HG03095 (cell line): ENCODE measurements at regions not wholly inside any gene's neighbourhood (a gene's known extent, or its start where the extent isn't known, plus 50 kb on each side); places are given as distances from the start of the nearest gene placed in this dataset.
"Not testable (repeated sequence)": the region's sequence is repeated elsewhere in the genome, so short reads cannot be mapped to it uniquely, and the experiment has no call there.

ENCODE experiments used
- ATAC-seq: cut with Tn5 transposase; IDR thresholded peaks from one replicate; pipeline ENCODE4 v1.9.1; 2021; ENCODE audit warnings: moderate library complexity; ENCODE audit not compliant: unreplicated experiment

DNA sequence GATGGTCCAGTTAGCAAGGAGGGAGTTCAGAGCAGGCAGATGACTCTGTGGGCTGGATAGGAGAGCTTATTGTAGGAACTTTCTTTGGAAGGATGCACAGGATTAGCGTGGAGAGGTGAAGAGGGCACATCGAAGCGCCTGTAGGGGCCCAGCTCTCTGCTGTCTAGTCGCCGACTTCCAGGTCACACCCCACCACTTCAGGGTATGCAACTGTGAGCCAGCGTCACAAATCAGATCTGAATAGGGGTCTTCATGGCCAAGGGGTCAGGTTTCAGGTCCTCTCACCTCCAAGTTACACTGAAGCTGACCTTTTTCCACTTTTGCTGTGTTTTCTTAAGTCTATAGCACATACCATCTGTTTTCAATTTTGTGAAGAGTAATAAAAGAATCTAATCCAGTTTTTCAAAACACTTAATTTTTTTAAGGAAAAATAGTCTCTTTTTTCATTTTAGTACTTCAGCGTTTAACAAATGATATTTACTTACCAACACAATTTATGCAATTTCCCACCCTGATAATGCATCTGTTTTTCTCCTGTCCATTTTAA lies 364.2 kb upstream of the CLINT1 start:
- no peak for ATAC-seq

DNA sequence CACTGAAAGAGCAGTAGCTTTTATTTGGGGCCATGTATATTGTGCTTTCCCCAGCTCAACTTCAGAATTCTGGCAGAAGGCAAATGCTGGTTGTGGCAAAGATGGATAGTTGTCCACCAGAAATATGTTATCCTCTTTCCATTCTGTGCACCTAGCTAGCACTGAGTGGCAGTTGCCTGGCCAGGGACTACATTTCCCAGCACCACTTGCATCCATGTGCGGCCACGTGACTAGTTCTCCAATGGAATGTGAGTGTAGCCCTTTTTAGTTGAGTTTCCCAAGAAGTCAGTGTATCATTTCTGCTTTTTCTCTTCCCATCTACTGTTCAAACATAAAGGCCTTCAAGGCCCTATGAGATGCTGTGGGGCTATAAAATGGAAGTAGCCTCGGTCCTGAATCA lies 354.0 kb upstream of the CLINT1 start:
- no peak for ATAC-seq

DNA sequence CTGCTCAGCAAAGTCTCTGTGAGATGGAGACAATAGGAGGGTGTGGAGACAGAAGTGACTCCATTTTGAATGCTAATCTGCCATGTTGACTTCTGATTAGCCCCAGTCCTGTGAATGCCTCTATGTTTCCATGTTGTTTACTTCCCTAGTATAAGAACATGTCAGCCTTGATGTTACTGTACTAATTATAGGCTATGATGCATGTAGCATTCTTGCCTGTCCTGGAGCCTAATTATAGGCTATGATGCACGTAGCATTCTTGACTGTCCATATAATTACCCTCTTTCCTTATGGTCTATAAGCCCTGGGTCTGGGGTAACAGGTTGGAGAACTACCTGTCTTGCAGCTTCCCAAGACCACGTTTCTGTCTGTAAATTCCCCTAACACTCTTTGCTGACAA lies 353.3 kb upstream of the CLINT1 start:
- ATAC-seq: no peak

DNA sequence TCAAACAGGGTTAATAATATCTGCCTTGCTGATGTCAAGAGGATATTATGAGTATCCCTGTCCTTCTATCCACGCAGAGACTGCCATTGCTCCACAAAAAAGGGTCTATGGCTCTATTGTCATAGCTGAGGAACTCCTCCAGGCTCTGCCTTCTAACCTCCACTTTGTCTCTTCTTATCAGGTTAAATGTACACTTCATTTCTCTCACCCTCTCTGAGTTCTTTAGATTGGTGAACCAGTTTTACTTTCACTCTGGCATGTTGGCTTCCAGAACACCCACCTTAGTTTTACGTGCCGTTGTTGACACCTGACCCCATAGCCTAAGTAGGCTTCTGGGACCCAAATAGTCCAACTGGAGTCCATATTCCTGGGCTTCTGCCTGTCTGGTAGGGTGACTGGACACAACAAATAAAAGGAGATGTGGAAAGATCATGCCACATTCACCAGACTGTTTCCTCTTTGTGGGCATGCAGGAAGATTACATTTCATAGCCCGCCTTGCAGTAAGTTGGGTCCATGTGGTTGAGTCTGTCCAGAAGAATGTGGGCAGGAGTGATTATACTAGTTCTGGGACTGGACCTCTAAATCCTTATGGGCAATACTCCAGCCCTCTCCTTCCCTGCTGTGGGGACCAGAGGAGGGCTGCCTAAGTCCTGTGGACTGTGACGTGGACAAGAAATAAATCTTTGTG lies 350.4 kb upstream of the CLINT1 start:
- ATAC-seq: no peak

DNA sequence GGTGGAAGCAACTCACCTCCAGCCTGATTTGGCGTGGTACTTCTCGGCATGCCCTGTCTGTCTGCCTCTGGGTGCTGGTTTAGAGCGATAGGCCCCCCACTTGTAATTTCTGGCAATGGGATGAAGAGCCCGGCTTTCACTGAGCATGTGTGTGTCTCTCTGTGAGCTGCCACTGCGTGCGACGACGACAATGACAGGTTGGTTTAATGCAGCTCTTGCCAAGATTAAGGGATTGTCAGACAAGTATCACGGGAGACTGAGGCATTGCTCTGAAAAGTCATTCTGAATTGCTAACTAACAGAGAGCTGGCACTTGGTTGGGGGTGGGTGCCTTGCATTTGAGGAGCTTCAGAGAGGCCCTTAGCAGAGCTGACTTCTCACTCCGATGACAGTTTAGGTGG lies 348.8 kb upstream of the CLINT1 start:
- ATAC-seq: no peak

DNA sequence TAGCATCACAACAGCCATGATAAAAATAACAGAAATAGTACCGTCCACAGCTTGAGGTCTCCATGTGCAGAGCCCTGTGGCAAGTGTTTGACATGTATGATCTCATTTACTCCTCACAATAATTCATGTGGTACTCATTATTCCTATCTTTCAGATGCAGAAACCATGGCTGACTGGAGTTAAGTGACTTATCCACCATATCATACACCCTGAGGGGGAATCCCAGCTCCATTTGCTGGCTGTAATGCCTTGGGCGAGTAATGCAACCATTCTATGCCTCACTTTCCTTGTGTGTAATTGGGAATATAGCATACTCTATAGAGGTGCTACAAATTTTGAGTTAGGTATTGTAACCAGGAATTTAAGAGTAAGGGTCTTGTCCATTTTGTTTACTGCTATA lies 347.0 kb upstream of the CLINT1 start:
- ATAC-seq: no peak

DNA sequence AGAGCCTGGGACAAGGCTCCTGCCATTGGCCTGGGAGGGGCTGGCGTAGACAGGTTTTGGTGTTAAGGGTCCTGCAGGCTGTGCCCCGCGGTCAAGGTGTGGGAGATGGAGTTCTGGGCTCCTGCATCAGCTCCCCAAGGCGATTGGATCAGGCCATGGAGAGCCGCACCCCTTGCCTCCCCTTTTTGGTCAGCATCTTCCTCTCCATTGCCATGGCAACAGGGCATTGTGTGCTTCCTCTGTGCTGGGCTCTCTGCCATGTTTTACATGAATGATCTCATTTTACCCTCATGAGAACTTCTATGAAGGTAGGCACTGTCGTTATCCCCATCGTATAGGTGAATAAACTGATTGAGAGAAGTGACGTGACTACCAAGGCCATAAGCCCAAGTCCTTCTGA lies 344.3 kb upstream of the CLINT1 start:
- ATAC-seq: no peak

DNA sequence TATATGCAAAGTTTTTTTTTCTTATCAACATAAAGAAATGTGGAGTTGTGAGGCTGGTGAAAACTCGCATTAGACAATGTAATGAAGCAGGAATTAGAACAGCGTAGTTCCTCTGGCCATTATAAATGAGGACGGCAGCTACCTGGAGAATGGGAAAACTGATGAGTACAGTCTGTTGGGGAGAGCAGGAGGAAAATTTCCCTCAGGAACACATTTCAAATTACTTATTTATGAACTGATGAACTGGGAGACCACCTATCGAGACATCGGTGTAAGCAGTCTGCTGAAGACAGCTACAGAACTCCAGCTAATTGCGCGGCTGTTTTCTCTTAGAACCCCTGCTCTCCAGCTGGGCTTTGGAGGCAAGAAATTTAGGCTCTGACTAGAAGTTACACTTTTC lies 343.9 kb upstream of the CLINT1 start:
- ATAC-seq: no peak

DNA sequence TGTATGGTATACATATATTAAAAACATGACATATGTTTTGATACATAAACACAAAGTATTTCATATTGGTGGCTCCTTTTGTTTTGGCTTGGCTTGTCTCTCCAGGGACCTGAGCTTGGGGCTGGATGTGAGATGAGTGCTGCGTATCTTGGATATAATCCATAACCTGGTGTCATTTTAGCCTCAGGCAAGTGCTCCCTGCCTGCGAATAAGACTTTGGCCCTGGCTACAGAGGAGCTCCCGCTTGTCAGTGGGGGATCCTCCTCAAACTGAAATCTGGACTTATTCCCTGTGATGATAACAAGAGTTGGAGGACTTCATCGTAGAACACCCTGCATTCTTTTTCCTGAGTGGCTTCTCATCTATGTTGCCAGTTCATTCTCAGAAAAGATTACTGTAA lies 341.7 kb upstream of the CLINT1 start:
- ATAC-seq: no peak

DNA sequence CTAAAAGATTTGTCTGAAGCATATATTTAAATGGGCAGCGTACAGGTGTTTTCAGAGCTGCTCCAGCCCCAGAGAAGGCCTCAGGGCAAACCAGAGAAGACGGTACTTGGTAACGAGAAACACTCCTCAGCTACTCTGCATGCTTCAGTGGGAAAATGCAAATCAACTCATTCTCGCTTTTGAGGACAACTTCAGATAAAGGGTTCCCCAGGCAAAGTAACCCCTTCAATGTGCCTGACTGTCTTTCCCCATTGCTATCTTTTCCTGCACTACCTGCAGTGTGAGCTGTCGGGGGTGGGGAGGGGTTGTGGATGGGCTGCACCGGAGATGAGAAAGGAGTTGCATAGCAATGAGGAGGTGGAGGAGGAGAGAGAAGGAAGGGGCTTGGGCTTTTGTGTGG lies 339.7 kb upstream of the CLINT1 start:
- peak; percentile 99 for ATAC-seq

DNA sequence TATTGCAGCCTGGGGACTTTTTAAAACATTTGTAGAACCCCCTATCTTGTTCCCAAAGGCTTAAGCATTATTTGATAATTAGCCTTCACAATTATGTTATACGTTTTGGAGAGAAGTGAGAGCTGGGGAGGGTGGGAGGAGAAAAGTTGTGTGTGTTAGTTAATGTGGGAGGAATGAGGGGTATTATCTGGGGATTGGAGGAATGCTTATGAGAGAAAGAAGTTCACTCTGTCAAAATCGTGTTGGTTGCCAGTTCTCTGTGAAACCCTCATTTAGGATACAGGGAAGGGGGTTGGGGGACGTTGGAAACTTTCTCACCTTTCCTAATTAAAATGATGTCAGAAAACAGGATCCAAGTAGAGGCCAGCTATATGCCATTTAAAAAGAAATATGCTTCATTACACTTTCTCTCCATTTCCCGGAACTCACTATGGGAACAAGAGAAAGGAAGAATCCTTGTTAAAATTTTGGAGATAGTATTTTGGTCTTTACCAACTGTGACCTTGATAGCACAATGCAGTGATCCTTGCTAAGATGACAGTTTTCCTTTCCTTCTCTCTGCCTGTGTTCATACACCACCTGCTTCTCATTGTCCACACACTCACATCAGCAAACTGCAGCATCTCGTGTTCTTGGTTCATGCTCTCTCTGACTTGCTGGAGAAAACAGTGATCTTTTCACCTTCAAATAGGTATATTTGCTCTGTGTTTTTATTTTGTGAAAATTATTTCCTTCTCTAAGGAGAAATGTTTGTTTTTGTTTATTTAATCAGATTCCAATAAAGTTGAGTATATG lies 336.7 kb upstream of the CLINT1 start:
- no peak for ATAC-seq

DNA sequence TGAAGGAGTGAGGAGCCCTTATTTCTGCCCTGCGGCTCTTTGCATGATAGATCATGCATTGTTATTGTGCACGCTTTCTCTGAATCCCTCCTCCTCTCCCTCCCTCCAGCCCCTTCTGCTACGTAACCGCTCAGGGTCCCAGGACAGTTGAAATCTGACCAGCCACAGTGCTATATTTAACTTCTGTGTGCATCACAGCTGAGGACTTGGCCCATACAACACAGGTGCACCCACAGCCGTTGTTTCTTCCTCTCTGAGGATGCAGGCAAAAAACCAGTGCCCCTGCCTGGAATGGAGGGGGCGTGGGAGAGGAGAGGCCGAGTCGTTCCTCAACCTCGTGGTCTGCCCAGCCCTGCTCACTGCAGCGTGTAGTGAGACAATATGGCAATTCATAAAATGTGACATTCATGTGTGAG lies 335.6 kb upstream of the CLINT1 start:
- ATAC-seq: no peak

DNA sequence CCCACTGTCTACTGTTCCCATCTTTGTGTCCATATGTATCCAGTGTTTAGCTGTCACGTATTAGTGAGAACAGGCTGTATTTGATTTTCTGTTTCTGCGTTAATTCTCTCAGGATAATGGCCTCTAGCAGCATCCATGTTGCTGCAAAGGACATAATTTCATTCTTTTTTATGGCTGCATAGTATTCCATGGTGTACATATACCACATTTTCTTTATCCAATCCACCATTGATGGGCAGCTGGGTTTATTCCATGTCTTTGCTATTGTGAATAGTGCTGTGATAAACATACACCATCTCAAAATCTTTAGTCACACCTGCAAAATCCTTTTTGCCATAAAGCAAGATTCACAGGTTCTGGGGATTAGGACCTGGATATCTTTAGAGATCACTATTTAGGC lies 334.4 kb upstream of the CLINT1 start:
- not testable (repeated sequence) for ATAC-seq

DNA sequence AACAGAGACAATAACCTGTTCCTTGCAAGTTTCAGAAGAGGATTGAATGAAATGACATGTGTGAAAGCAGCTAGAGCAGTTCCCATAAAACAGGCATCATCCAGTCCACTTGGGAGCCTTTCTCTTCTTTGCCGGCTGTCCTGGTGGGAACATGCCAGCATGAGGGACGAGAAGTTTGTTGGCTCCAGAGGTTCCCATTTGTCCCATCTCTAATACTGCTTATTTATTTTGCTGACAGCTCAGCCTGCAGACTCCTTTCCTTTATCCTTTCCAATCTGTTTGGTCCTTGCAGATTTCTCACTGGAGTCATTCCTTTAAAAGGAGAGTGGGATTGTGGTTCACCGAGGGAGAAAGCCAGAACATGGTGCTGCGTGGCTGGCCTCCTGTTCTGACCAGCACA lies 321.5 kb upstream of the CLINT1 start:
- ATAC-seq: no peak

DNA sequence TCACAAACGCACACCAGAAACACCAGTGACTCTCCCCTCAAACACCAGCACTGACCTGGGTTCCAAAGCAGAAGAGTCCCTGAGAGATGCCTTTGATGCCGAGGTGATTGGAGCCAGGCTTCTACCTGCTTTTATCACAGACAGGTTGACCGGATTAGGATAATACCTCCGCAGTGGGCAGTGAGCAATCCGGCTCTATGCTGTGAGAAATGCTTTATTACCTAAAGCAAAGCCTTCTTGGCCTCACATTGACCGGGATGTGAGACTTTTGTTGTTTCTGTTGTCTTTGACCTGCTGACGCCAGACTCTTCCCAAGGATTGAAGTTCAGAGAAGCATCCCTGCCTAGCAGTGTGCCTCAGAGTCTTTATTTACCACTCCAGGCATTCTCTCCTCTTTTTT lies 320.3 kb upstream of the CLINT1 start:
- no peak for ATAC-seq

DNA sequence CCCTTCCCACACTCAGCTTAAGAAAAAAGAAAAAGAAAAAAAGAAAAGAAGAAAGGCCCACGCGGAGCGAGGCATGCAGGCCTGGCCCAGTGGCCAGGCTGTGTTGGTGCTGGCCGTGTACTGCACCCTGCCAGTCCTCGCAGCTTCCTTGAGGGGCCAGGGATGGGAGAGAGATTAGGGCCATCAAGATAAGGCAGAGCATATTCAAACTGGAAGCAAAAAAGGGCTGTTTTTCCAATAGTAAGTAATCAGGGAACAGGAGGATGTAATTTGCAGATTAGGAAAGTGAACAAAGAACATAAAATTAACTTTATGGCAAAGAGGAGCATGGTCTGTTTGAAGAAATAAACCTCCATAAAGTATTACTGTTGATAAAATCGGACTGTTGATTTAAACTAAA lies 319.6 kb upstream of the CLINT1 start:
- no peak for ATAC-seq

DNA sequence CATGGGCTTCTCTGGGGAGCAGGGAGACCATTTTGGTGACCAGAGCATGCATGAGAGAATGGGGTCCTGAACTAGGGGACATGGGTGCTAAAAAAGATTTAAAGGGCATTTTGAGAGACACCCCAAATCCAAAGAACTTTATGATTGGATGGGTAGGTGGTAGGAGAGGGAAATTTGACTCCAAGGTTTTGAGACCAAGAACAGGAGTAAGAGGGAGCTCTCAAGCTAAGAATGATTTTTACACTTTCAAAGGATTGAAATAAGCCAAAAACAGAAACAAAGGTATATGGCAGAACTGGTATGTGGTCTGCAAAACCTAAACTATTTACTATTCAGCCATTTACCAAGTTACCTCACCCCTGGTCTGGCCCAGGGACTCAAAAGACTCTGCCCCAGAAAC lies 318.2 kb upstream of the CLINT1 start:
- no peak for ATAC-seq

DNA sequence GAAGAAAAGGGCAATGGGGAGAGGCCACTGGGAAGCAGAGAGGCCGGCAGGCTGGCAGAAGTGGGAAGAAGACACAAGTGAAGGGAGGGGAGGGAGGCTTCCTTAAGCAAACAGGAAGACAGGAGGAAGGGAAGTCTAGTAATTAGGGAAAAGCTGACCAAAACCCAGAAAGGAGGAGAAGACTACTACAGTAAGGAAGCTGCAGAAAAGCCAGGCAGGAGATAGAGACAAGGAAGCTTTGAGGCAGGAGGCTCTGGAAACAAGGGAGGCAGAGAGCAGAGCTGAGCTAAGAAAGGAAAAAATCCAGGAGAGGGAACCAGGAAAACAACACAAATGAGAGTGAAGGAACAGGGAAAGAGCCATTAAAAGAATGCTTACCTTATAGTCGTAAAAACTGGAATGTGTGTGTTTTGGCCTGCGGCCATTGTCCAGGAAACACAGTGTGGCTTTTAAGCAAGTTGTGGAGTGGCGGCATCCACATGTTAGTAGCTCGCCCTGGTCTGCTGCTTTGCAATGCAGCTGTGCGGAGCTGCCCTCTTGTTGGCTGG lies 317.1 kb upstream of the CLINT1 start:
- ATAC-seq: no peak

DNA sequence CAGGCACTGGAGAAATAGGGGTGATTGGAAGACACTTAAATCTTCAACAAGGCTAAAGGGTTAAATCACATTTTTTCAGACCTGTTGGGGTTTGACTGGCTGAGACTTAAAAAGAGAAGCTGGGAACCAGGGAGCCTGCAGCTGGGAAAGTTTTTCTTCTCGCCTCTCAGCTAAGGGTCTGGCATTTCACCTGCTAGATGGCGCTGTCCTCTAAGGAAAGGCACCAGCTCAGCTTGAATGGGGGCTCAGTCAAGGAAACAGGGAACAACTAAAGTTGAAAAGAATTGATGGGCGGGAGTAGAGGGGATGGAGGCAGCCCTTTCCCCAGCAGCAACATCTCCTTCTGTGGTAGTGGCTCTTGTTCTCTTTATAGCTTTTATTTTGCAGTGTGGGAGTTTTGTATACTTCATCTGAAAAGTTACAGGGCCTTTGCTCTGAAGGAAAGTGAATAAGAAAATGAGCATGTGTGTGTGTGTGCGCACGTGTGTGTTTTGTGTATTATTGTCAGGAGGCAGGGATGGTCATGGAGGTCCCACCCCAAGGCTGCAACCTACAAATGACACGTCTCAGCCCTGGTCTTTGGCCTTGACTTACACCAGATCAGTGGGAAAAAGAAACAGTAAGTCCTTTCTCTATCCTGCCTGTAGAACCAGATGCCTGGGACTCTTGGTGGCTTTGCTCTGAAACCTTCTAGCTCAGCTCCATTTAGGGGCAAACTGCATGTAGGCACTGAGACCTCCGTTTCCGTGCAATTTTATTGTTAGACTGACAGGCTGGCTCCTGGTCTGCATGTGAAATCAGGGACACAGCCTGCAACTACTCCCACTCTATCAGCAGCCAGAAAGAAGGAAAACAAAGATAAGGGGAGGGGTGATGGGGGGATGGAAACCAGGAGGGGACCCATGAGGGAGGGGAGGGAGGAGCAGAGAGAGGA lies 316.2 kb upstream of the CLINT1 start:
- ATAC-seq: no peak

DNA sequence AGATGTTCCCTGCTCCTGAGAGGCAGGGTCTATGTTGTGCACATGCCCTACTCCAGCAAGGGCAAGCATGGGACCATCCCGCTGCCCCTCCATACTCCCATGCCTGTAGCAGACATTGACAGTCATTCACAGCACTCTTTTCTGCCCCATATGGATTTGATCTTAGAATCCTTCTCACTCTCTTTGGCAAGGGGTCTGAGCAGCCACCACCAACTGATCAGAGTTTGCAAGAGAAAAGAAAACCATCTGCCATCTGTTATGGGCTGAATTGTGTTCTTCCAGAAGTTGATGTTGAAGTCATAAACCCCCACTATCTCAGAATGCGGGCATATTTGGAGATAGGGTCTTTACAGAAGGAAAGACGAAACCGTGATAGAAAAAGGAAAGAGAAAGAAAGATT lies 315.1 kb upstream of the CLINT1 start:
- ATAC-seq: no peak

DNA sequence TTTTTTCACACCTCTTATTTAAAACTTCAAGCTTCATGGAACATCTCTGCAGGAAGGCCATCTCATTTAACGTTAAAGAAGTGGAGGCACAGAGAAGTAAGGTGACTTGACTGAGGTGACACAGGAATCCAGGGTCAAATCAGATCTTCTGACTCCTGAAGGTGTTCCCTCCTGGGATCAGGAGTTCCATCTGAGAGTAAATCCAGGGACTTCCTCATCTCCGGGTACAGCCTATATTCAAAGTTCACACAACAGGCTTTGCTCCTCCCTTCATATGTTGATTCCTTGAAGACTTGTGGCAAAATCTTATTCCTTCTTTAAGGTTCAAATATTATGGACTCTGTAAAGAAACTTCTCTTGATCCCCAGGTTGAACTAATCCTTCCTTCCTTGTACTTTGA lies 313.1 kb upstream of the CLINT1 start:
- no peak for ATAC-seq
